Progenitor cell of endocrine pancreas (in vitro differentiated cells): ENCODE measurements at regions not wholly inside any gene's neighbourhood (a gene's known extent, or its start where the extent isn't known, plus 50 kb on each side); places are given as distances from the start of the nearest gene placed in this dataset.

Experiments used
- DNase-seq: peaks from one replicate; pipeline ENCODE4 v3.0.0; 2021; ENCODE audit warnings: low spot score; ENCODE audit not compliant: unreplicated experiment
- H3K27ac Mint-ChIP-seq: 2 replicates; pipeline ENCODE4 v1.8.0; 2021; ENCODE audit warnings: mild to moderate bottlenecking, moderate library complexity, mixed read lengths
- H3K27me3 Mint-ChIP-seq: 2 replicates; pipeline ENCODE4 v1.8.0; 2021; ENCODE audit warnings: mixed read lengths
- H3K36me3 Mint-ChIP-seq: 2 replicates; pipeline ENCODE4 v1.8.0; 2022; ENCODE audit warnings: mixed read lengths; ENCODE audit not compliant: insufficient read depth
- H3K4me1 Mint-ChIP-seq: 2 replicates; pipeline ENCODE4 v1.8.0; 2021; ENCODE audit warnings: low read depth, mixed read lengths
- H3K4me3 Mint-ChIP-seq: 2 replicates; pipeline ENCODE4 v1.8.0; 2021; ENCODE audit warnings: low read depth, mild to moderate bottlenecking, moderate library complexity, mixed read lengths
- H3K9me3 Mint-ChIP-seq: 2 replicates; pipeline ENCODE4 v1.8.0; 2021; ENCODE audit warnings: low read depth, mixed read lengths
- CTCF ChIP-seq: fragments of 200-600 bp; sonication (generic); IDR thresholded peaks from one replicate; pipeline ENCODE4 v1.5.0; 2021; ENCODE audit warnings: antibody characterized with exemption, mild to moderate bottlenecking; ENCODE audit not compliant: unreplicated experiment

GRCh38 chr11:71336996-71337754 is 84.8 kb upstream of the SHANK2 start:
- TF ChIP-seq CTCF = no peak
- peaks cover 3% of the 10 kb centered on the region for H3K4me1 Mint-ChIP-seq
- DNase-seq = no peak
- H3K27ac Mint-ChIP-seq = no peak overlapping the region
- peaks cover 3% of the 10 kb centered on the region for H3K9me3 Mint-ChIP-seq
- H3K27me3 Mint-ChIP-seq = peaks cover 19% of the 10 kb centered on the region
- no peaks in the 10 kb centered on the region for H3K36me3 Mint-ChIP-seq
- no peak overlapping the region for H3K4me3 Mint-ChIP-seq

- H3K4me3 Mint-ChIP-seq = no peak overlapping the region
- TF ChIP-seq CTCF = no peak
- H3K4me1 Mint-ChIP-seq = peaks cover 3% of the 10 kb centered on the region
- peaks cover 3% of the 10 kb centered on the region for H3K9me3 Mint-ChIP-seq
- no peaks in the 10 kb centered on the region for H3K36me3 Mint-ChIP-seq
- no peak for DNase-seq
- H3K27me3 Mint-ChIP-seq = peaks cover 12% of the 10 kb centered on the region
- H3K27ac Mint-ChIP-seq = no peak overlapping the region
These were observed 84.0 kb upstream of the SHANK2 start for GRCh38 chr11:71336176-71336995.

DNA sequence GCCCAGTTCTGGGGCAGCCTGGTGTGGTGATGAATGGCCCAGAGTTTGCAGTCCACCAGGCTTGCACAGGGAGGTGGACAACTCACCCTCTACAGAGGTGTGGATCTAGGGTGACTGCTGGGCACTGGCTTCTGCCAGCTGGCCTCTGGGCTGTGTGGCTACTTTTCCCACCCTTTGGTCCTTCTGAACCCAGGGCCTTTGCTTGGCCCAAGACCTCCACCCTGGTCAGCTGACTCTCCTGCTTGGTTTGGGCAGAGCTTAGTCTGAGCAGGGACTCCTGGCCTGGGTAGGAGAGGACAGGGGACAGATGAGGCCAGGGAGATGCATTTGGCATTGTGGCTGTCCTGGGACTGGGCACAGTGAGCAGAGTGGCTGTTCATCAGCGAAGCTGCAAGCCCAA is 83.0 kb upstream of the SHANK2 start:
- H3K27me3 Mint-ChIP-seq = peaks cover 6% of the 10 kb centered on the region
- no peak overlapping the region for H3K4me3 Mint-ChIP-seq
- peaks cover 3% of the 10 kb centered on the region for H3K9me3 Mint-ChIP-seq
- H3K36me3 Mint-ChIP-seq = no peaks in the 10 kb centered on the region
- peaks cover 3% of the 10 kb centered on the region for H3K4me1 Mint-ChIP-seq
- H3K27ac Mint-ChIP-seq = no peak overlapping the region
- no peak for TF ChIP-seq CTCF
- no peak for DNase-seq

DNA sequence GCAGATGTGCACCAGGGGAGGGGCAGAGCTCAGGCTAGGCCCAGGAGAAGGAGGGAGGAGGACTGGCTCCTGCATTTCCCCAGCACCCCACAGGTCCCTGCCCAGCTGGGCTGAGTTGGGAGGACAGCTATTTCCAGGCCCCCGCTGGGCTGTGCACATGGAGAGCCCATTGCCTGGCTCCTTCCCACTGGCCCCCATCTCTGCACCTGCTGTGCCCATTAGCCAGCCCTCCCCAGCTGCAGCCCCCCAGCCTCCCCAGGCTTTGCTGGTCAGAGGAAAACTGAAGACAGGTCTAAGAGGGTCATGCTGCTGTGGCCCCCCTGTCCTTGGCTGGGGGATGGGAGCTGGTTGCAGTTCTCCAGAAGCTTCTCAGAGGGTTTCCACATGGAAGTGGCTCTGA is 81.8 kb upstream of the SHANK2 start:
- no peak for DNase-seq
- Mint-ChIP-seq H3K9me3 (peaks cover 3% of the 10 kb centered on the region), H3K27me3 (peaks cover 6% of the 10 kb centered on the region), H3K4me3 (no peak overlapping the region), H3K36me3 (no peaks in the 10 kb centered on the region), H3K4me1 (peaks cover 3% of the 10 kb centered on the region), H3K27ac (no peak overlapping the region)
- no peak for TF ChIP-seq CTCF

DNA sequence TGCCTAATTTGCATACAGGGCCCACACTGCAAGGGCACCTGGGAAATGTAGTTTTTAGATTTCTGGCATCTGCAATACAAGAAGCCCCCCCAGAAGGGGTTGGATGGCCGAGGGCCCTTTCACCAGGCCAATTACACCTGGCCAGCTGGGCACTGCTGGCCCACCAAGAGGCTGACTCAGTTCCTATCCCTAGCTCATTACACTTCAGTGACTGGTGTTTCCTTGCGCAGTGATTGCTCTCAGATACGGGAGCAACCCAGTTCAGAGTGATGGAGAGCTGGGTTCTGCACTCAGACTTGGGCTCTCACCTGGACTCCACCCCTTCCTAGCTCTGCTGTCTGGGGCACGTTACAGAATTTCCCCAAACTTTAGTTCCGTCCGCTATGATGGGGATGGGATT is 81.1 kb upstream of the SHANK2 start:
- Mint-ChIP-seq H3K27ac (no peak overlapping the region), H3K4me3 (no peak overlapping the region), H3K9me3 (peaks cover 3% of the 10 kb centered on the region), H3K4me1 (peaks cover 3% of the 10 kb centered on the region), H3K36me3 (no peaks in the 10 kb centered on the region), H3K27me3 (peaks cover 4% of the 10 kb centered on the region)
- no peak for DNase-seq
- TF ChIP-seq CTCF = no peak
